GM18868 (cell line): ENCODE measurements at regions not wholly inside any gene's neighbourhood (a gene's known extent, or its start where the extent isn't known, plus 50 kb on each side); places are given as distances from the start of the nearest gene placed in this dataset.
A peak's percentile ranks its signal among the peaks of the same experiment; 100 is the strongest.
"Not testable (repeated sequence)": the region's sequence is repeated elsewhere in the genome, so short reads cannot be mapped to it uniquely, and the experiment has no call there.

Experiments used
- ATAC-seq: cut with Tn5 transposase; IDR thresholded peaks from one replicate; pipeline ENCODE4 v1.9.1; 2021; ENCODE audit warnings: mild to moderate bottlenecking, moderate library complexity; ENCODE audit not compliant: unreplicated experiment

- no peak for ATAC-seq
Observed at GRCh38 chr2:49807689-49808088, 653.4 kb upstream of the FSHR start.

GRCh38 chr2:49804111-49804510, 649.8 kb upstream of the FSHR start:
- ATAC-seq, result no peak

GRCh38 chr2:49801898-49802450, 647.7 kb upstream of the FSHR start:
- no peak for ATAC-seq

- ATAC-seq, result no peak
Observed at GRCh38 chr2:49798570-49798969, 644.3 kb upstream of the FSHR start.

GRCh38 chr2:49796266-49796665, 642.0 kb upstream of the FSHR start:
- ATAC-seq, result no peak

DNA sequence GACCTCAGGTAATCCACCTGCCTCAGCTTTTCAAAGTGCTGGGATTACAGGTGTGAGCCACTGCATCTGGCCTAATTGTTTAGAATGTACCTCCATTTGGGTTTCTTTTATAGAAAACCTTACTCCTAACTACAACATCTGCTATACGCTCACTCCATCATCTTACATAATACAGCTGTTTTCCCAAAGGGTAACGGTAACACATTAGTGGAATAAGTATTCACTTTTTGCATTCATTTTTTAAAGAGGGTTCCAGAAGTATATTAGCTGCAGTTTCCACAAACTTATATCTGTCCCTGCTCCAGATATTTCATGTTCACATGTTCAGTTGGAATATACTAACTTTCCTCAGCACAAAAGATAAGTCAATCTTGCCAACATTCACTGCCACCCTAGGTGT, 640.1 kb upstream of the FSHR start:
- ATAC-seq, result no peak

GRCh38 chr2:49788300-49788699, 634.0 kb upstream of the FSHR start:
- ATAC-seq, result no peak

DNA sequence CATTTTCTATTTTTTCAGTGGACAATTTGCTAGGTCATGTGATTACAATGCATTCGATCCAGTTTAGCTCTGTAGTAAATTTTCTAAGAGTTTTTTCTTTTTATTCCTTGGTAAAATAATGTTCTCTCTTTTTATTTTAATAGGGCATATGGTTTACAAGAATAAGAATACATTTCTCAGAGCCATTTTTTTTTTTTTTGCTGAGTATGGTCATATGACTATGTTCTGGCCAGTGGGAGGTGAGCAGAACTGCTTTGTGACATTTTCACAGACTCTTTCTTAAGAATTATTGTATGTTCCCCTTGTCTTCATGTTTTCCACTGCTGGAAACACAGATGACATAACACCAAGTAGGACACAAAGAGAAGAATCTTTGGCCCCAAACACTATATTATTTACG, 626.6 kb upstream of the FSHR start:
- ATAC-seq, result no peak

DNA sequence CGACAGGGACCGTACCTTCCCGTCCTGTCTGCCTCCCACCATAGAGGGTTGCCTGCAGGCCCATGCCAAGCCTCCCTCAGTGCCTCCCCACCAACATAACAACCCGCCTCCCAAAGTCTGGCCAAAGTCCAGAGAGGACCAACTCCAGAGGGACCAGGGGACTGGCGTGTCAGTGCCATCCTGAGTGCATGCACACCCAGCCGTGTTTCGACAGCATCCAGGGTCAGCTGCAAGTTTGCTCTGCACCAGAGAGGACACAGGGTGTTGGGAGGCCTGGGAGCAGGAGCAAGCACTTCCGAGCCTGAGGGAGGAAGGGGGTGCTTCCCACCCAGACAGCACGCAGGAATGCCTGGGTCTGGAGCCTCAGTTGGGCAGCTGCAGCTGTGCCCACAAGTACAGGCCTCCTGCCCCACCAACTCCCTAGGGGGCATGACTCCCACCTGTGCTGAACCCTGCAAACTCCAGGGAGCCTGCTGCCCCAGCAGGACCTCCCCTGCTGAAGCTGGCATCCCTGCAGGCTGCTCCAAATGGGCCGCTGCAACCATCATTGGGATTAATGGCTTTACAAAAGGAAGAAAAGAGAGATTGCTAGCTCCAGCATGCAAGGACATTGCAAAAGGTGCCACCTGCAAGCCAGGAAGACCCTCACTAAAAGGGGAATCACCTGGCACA, 618.1 kb upstream of the FSHR start:
- no peak for ATAC-seq

DNA sequence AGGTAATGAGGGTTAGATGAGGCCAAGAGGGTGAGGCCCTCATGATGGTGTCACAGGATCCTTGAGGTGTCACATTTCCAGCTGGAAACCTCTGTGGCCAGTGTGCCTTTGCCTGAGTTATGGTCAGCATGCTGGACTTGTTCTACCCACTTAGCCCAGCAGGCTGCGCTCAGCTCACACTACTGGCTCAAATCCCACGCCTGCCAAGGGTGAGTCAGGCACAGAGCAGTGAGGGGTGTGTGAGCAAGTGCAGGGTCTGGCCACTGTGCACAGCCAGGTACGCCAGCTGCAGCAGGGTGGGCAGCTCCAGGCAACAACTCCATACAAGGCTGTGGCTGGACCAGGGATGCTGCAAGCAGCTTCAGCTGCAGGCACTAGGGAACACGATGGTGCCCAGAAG, 616.6 kb upstream of the FSHR start:
- ATAC-seq, result peak; percentile 68

GRCh38 chr2:49767316-49767715, 613.0 kb upstream of the FSHR start:
- no peak for ATAC-seq

- ATAC-seq, result no peak
Observed at GRCh38 chr2:49755777-49756176, 601.5 kb upstream of the FSHR start.

DNA sequence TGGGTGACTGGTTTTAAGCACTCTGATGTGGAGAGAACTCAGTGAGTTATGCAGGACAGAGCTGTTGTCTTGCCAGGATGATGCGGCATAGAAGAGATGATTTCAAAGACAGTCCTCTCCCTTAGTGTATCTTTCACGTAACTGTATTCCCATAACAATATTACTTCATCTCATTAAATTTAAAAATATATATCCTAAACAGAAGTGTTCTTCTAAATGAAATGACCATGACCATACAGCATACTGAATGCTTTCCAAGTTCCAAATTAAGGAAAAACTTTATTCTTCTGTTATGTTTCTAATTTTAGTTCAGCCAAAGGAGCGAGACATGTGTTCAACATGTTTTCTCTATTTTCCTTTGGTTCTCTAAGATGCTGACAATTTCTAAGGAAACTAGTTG, 600.1 kb upstream of the FSHR start:
- no peak for ATAC-seq

DNA sequence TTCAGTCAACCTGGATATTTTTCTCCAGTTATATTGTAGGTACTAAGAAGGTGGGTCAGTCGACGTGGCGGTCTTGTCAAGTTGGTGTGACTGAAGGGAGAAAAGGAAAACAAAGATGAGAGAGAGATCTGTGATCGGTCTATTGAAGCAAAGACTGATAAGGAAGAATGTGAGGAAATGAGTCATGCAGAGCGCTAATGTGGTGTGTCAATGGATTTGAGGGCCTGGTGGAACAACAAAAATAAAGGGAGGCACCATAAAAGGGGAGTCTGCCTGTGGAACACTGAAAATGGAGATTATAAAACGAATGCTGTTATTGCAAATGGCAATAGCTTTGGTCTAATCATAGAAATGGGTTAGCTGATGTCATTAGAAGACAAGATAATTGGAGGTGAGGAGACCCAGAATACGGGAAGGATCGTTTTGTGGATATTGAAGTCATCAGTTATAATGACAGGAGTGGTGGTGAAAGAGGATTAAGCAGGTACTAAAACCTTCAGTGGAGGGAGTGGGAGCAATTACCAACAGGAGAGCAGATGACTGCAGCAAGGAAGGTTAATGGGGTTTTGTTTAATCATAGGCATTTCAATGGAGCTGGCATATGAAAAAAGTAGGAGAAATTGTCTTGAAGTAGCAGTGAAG, 599.1 kb upstream of the FSHR start:
- ATAC-seq, result no peak

GRCh38 chr2:49737606-49738005, 583.3 kb upstream of the FSHR start:
- no peak for ATAC-seq

GRCh38 chr2:49732924-49733323, 578.6 kb upstream of the FSHR start:
- not testable (repeated sequence) for ATAC-seq

DNA sequence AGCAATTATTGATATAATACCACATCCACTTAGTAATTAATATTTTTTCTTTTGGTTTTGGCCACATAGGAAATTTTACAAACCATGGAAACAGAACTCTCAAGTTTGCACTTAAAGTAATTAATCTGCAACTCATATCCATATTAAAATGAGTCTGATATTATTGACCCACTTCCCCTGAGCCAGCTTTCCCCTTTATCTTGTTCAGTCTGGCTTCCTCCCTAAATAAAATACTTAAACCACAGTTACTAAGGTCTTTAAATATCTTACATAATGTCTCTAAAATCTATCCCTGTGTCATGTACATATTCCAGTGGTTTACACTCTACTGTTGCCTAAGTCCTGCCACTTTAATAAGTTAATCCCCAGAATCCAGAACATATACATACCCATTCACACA, 564.9 kb upstream of the FSHR start:
- no peak for ATAC-seq

DNA sequence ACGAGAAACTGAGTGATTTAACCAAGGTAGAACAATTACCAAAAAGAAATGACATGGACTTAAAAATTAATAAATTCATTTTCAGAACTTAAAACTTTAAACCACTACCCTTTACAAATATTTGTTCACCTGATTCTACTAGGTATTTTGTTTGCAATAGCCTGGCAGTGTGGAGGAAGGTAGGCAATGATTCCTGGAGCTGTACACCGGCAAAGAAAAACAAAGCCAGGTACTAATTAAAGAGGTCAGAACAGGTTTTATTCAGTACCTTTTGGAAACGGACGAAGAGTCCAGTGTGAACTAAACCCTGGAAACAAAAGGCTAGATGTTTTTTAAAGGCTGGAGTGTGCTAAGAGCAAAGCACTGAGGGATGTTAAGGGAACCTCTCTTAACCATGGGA, 561.3 kb upstream of the FSHR start:
- ATAC-seq, result no peak

- no peak for ATAC-seq
Observed at GRCh38 chr2:49714454-49714853, 560.1 kb upstream of the FSHR start.

DNA sequence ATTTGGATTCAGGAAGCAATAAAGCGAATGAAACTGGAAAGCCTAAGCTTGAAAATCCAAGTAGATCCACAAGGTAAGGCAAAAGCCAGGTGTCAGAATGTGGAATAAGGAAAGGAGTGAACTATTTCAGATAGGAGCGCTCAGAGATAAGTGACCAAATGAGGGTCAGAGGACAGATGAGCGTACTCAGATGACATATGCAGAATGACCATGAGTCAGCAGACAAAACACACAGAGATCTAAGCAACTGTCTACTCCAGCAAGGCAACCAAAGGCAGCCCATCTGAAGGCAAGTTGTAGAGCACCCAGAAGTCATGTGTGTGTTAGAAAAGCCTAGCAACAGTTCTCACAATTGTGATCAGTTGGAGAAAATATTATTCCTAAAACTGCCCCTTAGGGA, 548.4 kb upstream of the FSHR start:
- ATAC-seq, result no peak

DNA sequence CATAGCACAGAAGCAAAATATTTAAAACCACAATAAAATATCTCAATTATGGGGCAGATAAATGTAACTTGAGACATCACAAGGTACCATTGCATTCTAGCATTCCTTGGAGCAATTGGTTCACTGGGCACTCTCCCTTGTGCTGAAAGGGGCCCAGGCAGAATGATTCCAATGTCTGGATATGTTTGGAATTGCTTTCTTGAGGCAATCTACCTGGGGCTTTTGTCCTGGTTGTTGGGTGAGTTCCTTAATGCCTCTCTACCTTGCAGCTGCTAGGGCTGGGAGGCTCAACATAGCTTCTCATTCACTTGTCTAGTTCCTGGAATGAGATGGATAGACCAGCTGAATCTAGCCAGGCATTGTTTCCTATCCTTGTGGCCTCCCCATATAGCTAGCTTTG, 539.6 kb upstream of the FSHR start:
- no peak for ATAC-seq

- ATAC-seq, result not testable (repeated sequence)
Observed at GRCh38 chr2:49692022-49692421, 537.7 kb upstream of the FSHR start.

- ATAC-seq, result peak; percentile 53
Observed at GRCh38 chr2:49687918-49688317, 533.6 kb upstream of the FSHR start.
